Neural cell (in vitro differentiated cells): ENCODE measurements at regions not wholly inside any gene's neighbourhood (a gene's known extent, or its start where the extent isn't known, plus 50 kb on each side); places are given as distances from the start of the nearest gene placed in this dataset.

Source experiments
- H2AFZ ChIP-seq: fragments of 200-600, 300-800 bp; sonication (generic), shearing (Covaris generic); 2 replicates; pipeline ENCODE4 v1.6.0; 2014; ENCODE audit warnings: low read depth, mild to moderate bottlenecking, antibody characterized with exemption, low read length, moderate library complexity
- H3F3A ChIP-seq: fragments of 200-600 bp; shearing (Covaris generic); 2 replicates; pipeline ENCODE4 v1.6.1; 2016; ENCODE audit warnings: mild to moderate bottlenecking, moderate library complexity, mixed read lengths, antibody characterized with exemption, low read length; ENCODE audit not compliant: insufficient read depth, poor library complexity, severe bottlenecking
- H3K27ac ChIP-seq: fragments of 200-600, 300-800 bp; sonication (generic), shearing (Covaris generic); 2 replicates; pipeline ENCODE4 v1.5.1; 2014; ENCODE audit warnings: mild to moderate bottlenecking, low read length, moderate library complexity
- H3K27me3 ChIP-seq: fragments of 300-800, 200-600 bp; sonication (generic), shearing (Covaris generic); 2 replicates; pipeline ENCODE4 v1.6.0; 2014; ENCODE audit warnings: mild to moderate bottlenecking, low read depth, low read length, moderate library complexity; ENCODE audit not compliant: insufficient read depth
- H3K36me3 ChIP-seq: fragments of 300-800, 200-600 bp; sonication (generic), shearing (Covaris generic); 2 replicates; pipeline ENCODE4 v1.5.1; 2014; ENCODE audit warnings: mild to moderate bottlenecking, antibody characterized with exemption, low read length, moderate library complexity; ENCODE audit not compliant: insufficient read depth
- H3K4me2 ChIP-seq: fragments of 300-800, 200-600 bp; sonication (generic), shearing (Covaris generic); 2 replicates; pipeline ENCODE4 v1.6.0; 2014; ENCODE audit warnings: mild to moderate bottlenecking, low read length
- H3K4me3 ChIP-seq: fragments of 300-800, 200-600 bp; sonication (generic), shearing (Covaris generic); 2 replicates; pipeline ENCODE4 v1.5.1; 2014; ENCODE audit warnings: mild to moderate bottlenecking, low read length, moderate library complexity
- H3K79me2 ChIP-seq: fragments of 200-600 bp; shearing (Covaris generic); replicated peaks from 2 replicates; pipeline ENCODE4 v1.6.0; 2014; ENCODE audit warnings: mild to moderate bottlenecking, low read length, moderate library complexity; ENCODE audit not compliant: insufficient read depth
- H3K9ac ChIP-seq: fragments of 300-800, 200-600 bp; sonication (generic), shearing (Covaris generic); 2 replicates; pipeline ENCODE4 v1.6.1; 2016; ENCODE audit warnings: mild to moderate bottlenecking, low read length, mixed read lengths
- H3K9me2 ChIP-seq: fragments of 200-600 bp; shearing (Covaris generic); 2 replicates; pipeline ENCODE4 v1.6.1; 2016; ENCODE audit warnings: mild to moderate bottlenecking, low read length, mixed read lengths; ENCODE audit not compliant: insufficient read depth
- H3K9me3 ChIP-seq: fragments of 200-600, 300-800 bp; sonication (generic), shearing (Covaris generic); 2 replicates; pipeline ENCODE4 v1.6.1; 2016; ENCODE audit warnings: mild to moderate bottlenecking, mixed run types, low read length, moderate library complexity, mixed read lengths
- H4K20me1 ChIP-seq: fragments of 200-600 bp; shearing (Covaris generic); 2 replicates; pipeline ENCODE4 v1.6.1; 2016; ENCODE audit warnings: mild to moderate bottlenecking, mixed run types; ENCODE audit not compliant: insufficient read depth
- EP300 ChIP-seq: fragments of 450-650 bp; conservative IDR thresholded peaks from 2 replicates; pipeline ENCODE4 v1.6.1; 2014; ENCODE audit warnings: antibody characterized with exemption, mild to moderate bottlenecking, moderate library complexity; ENCODE audit not compliant: poor library complexity, severe bottlenecking
- EZH2 ChIP-seq: fragments of 200-600, 300-800 bp; shearing (Covaris generic), sonication (generic); IDR thresholded peaks from 2 replicates; pipeline ENCODE4 v1.6.1; 2014; ENCODE audit warnings: antibody characterized with exemption, low read length, borderline replicate concordance, mild to moderate bottlenecking; ENCODE audit not compliant: insufficient read depth, poor library complexity, severe bottlenecking
- MXI1 ChIP-seq: fragments of 450-650 bp; conservative IDR thresholded peaks from 2 replicates; pipeline ENCODE4 v1.6.1; 2014; ENCODE audit warnings: antibody characterized with exemption, mild to moderate bottlenecking; ENCODE audit not compliant: poor library complexity, severe bottlenecking
- POLR2AphosphoS5 ChIP-seq: IDR thresholded peaks from 2 replicates; pipeline ENCODE4 v1.6.1; 2012
- RAD21 ChIP-seq: fragments of 450-650 bp; conservative IDR thresholded peaks from 2 replicates; pipeline ENCODE4 v1.6.1; 2014; ENCODE audit warnings: antibody characterized with exemption, mild to moderate bottlenecking, moderate library complexity
- REST ChIP-seq: IDR thresholded peaks from 2 replicates; pipeline ENCODE4 v1.6.1; 2012; ENCODE audit warnings: borderline replicate concordance
- SMC3 ChIP-seq: fragments of 450-650 bp; conservative IDR thresholded peaks from 2 replicates; pipeline ENCODE4 v1.6.1; 2014; ENCODE audit warnings: antibody characterized with exemption, mild to moderate bottlenecking, moderate library complexity; ENCODE audit not compliant: poor library complexity
- TAF1 ChIP-seq: IDR thresholded peaks from 2 replicates; pipeline ENCODE4 v1.6.1; 2012; ENCODE audit warnings: low read depth
- TF ChIP-seq, protein P1 (sequence below): fragments of 450-650 bp; IDR thresholded peaks from 2 replicates; pipeline ENCODE4 v1.5.1; 2014; ENCODE audit warnings: antibody characterized with exemption, mild to moderate bottlenecking, moderate library complexity; ENCODE audit not compliant: poor library complexity, severe bottlenecking

DNA sequence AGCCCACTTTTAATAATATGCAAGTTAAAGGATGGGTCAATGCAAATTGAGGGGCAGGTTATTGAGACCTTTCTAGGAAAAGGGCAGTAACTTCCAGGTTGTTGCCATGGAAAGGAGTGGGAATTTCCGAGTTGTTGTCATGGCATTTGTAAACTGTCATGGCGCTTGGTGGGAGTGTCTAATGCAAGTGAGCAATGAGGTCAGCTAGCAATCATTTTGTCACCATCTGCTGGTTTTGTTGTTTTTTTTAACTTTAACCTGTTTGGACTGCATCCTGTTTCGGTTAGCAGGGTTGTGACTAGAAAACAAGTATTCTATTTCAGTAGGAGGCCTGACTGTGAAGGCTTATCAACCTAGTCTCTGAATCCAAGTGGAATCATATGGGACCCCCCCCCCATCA is 85.8 kb upstream of the TSPAN11 start:
- H3K4me3 ChIP-seq: no peak overlapping the region

DNA sequence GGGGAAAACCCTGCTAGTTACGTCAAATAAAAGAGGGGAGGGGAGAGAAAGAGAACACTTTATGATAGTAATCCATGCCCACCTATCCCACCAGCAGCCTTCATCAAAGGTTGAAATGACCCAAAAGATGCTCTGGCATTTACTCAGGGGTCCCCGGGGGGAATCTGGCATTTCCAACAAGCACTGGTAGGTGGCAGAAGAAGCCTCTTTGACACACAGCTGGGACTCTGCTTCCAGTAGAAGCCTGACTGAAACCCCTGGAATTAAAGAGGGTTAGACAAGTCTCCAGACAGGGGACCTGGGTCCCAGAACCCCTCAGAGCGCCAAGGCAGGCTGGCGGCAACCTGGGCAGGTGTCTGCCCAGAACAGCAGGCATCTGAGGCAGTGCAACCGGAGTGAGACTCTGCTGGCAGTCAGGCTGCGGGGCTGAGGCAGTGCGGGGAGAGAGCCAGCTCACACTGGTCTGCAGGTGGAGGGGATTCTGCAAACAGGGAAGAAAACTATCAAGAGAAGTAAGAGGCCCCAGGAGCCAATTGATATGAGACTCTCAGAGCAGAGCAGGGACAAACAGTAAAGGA is 85.0 kb upstream of the CAPRIN2 start:
- Histone ChIP-seq H3K79me2 (no peaks in the 10 kb centered on the region), H3K9ac (no peak overlapping the region), H3K27me3 (no peaks in the 10 kb centered on the region), H3K4me2 (no peak overlapping the region), H3K9me2 (no peaks in the 10 kb centered on the region), H3F3A (no peaks in the 10 kb centered on the region), H4K20me1 (no peaks in the 10 kb centered on the region), H3K27ac (no peak overlapping the region), H2AFZ (no peak overlapping the region), H3K9me3 (no peaks in the 10 kb centered on the region), H3K36me3 (no peaks in the 10 kb centered on the region), H3K4me3 (no peak overlapping the region)
- TF ChIP-seq EP300 (no peak), SMC3 (no peak), RAD21 (no peak), POLR2AphosphoS5 (no peak), MXI1 (no peak), EZH2 (no peak)
- TF ChIP-seq, protein P1, sequence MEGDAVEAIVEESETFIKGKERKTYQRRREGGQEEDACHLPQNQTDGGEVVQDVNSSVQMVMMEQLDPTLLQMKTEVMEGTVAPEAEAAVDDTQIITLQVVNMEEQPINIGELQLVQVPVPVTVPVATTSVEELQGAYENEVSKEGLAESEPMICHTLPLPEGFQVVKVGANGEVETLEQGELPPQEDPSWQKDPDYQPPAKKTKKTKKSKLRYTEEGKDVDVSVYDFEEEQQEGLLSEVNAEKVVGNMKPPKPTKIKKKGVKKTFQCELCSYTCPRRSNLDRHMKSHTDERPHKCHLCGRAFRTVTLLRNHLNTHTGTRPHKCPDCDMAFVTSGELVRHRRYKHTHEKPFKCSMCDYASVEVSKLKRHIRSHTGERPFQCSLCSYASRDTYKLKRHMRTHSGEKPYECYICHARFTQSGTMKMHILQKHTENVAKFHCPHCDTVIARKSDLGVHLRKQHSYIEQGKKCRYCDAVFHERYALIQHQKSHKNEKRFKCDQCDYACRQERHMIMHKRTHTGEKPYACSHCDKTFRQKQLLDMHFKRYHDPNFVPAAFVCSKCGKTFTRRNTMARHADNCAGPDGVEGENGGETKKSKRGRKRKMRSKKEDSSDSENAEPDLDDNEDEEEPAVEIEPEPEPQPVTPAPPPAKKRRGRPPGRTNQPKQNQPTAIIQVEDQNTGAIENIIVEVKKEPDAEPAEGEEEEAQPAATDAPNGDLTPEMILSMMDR: no peak

More for the DNA sequence above, 85.8 kb upstream of the TSPAN11 start:
- no peaks in the 10 kb centered on the region for H3F3A ChIP-seq
- no peak overlapping the region for H3K9ac ChIP-seq
- H3K36me3 ChIP-seq: no peaks in the 10 kb centered on the region
- no peaks in the 10 kb centered on the region for H3K79me2 ChIP-seq
- H3K27ac ChIP-seq: no peak overlapping the region
- no peaks in the 10 kb centered on the region for H3K27me3 ChIP-seq
- no peaks in the 10 kb centered on the region for H3K9me2 ChIP-seq
- H3K9me3 ChIP-seq: no peaks in the 10 kb centered on the region
- H3K4me2 ChIP-seq: no peak overlapping the region
- no peak for TF ChIP-seq REST
- no peak for TF ChIP-seq SMC3
- no peak for TF ChIP-seq RAD21
- no peak for TF ChIP-seq MXI1
- no peak for TF ChIP-seq POLR2AphosphoS5
- TF ChIP-seq EP300: no peak
- TF ChIP-seq TAF1: no peak
- TF ChIP-seq EZH2: no peak
- TF ChIP-seq, protein P1: no peak
- H2AFZ ChIP-seq: no peak overlapping the region
- H4K20me1 ChIP-seq: no peaks in the 10 kb centered on the region
